HepG2 (cell line): ENCODE measurements at regions not wholly inside any gene's neighbourhood (a gene's known extent, or its start where the extent isn't known, plus 50 kb on each side); places are given as distances from the start of the nearest gene placed in this dataset.

Experiments
- ATAC-seq: fragments of 200-7000 bp; cut with Tn5 transposase; 3 replicates; pipeline ENCODE4 v1.9.1; 2020; ENCODE audit warnings: mild to moderate bottlenecking, moderate library complexity
- BruUV-seq: library from RNA; stranded (reverse); fragments of 400-500 nt; replicated peaks from 2 replicates; lab custom pipeline; 2021; lab: Mats Ljungman, UMichigan
- CTCF ChIA-PET: fragments of 300-600 bp; formaldehyde crosslinking; extraction: SDS; loops from one replicate; lab custom pipeline; 2021; ENCODE audit warnings: low total read pairs, inconsistent platforms, low intra/inter-chr PET ratio; lab: Yijun Ruan, JAX
- POLR2A ChIA-PET: fragments of 350-600 bp; sonication (Branson Sonifier 250); formaldehyde crosslinking; loops from one replicate; lab custom pipeline; 2020; ENCODE audit warnings: antibody characterized with exemption, inconsistent platforms; lab: Yijun Ruan, JAX
- DNase-seq: peaks from one replicate; pipeline ENCODE4 v3.0.0-alpha.2; 2015; ENCODE audit warnings: low spot score
- FAIRE-seq: peaks from 3 replicates; lab custom pipeline; 2011; peaks lifted over from hg19 to GRCh38; lab: Jason Lieb, UNC
- H2AFZ ChIP-seq: one replicate; pipeline ENCODE4 v1.6.1; 2011; ENCODE audit warnings: low read length, inconsistent platforms
- H3K27ac ChIP-seq: fragments of 300-600 bp; 3 replicates; pipeline ENCODE4 v1.8.0; 2011; ENCODE audit warnings: mixed run types, mild to moderate bottlenecking, mixed read lengths, low read length, inconsistent platforms; ENCODE audit not compliant: insufficient read depth; ENCODE audit errors: extremely low read length
- H3K27me3 ChIP-seq, 2 experiments: fragments of 200-600 bp in 1 of 2; 2 replicates in 1 of 2; 3 replicates in 1 of 2; pipeline versions ENCODE4 v1.6.0 to v1.8.0; 2011; ENCODE audit warnings: low read length in 2 of 2, mild to moderate bottlenecking in 2 of 2, moderate library complexity in 2 of 2, inconsistent platforms in 1 of 2; ENCODE audit not compliant: insufficient read depth in 2 of 2, control insufficient read depth in 1 of 2
- H3K36me3 ChIP-seq, 2 experiments: fragments of 200-600 bp in 1 of 2; replicated peaks in 1 of 2; 2 replicates in 1 of 2; 3 replicates in 1 of 2; pipeline versions ENCODE4 v1.5.1 to v1.8.0; 2011; ENCODE audit warnings: low read length in 2 of 2, inconsistent platforms in 1 of 2; ENCODE audit not compliant: insufficient read depth in 2 of 2, control insufficient read depth in 1 of 2
- H3K4me1 ChIP-seq: 2 replicates; pipeline ENCODE4 v1.5.1; 2012; ENCODE audit warnings: low read length, inconsistent platforms; ENCODE audit not compliant: insufficient read depth
- H3K4me2 ChIP-seq: 2 replicates; pipeline ENCODE4 v1.6.0; 2011; ENCODE audit warnings: low read depth, low read length, inconsistent platforms
- H3K4me3 ChIP-seq, 3 experiments: fragments of 200-600 bp in 1 of 3; sonication (generic), shearing (Covaris generic) in 1 of 3; replicated peaks in 1 of 3; 2 replicates each; pipeline ENCODE4 v1.5.1; 2011 to 2016; ENCODE audit warnings: low read length in 3 of 3, inconsistent platforms in 2 of 3, low read depth in 2 of 3, mild to moderate bottlenecking in 2 of 3, control low read depth in 1 of 3, mixed read lengths in 1 of 3; ENCODE audit not compliant: insufficient read depth in 1 of 3
- H3K79me2 ChIP-seq: one replicate; pipeline ENCODE4 v1.6.1; 2011; ENCODE audit warnings: low read length, inconsistent platforms; ENCODE audit not compliant: insufficient read depth
- H3K9ac ChIP-seq: 2 replicates; pipeline ENCODE4 v1.6.0; 2011; ENCODE audit warnings: mild to moderate bottlenecking, low read depth, low read length, inconsistent platforms; ENCODE audit not compliant: insufficient read depth
- H3K9me3 ChIP-seq: 2 replicates; pipeline ENCODE4 v1.5.1; 2012; ENCODE audit warnings: mild to moderate bottlenecking, low read length
- H4K20me1 ChIP-seq: 2 replicates; pipeline ENCODE4 v1.6.0; 2011; ENCODE audit warnings: inconsistent platforms, mild to moderate bottlenecking, low read length, moderate library complexity; ENCODE audit not compliant: insufficient read depth
- EHMT2 ChIP-seq: fragments of 200-600 bp; sonication (generic); IDR thresholded peaks from 2 replicates; pipeline ENCODE4 v1.7.0; 2017; ENCODE audit warnings: antibody characterized with exemption, low read depth, low read length, borderline replicate concordance
- GABPA ChIP-seq, 2 experiments: IDR thresholded peaks; 2 replicates each; pipeline ENCODE4 v1.6.1; 2011 to 2016; ENCODE audit warnings: low read depth in 2 of 2, low read length in 1 of 2, missing biosample characterization in 1 of 2, missing genetic modification characterization in 1 of 2
- HHEX ChIP-seq: IDR thresholded peaks from 2 replicates; pipeline ENCODE4 v1.6.1; 2016; ENCODE audit warnings: control low read depth
- HOXA5 ChIP-seq: sonication (generic); formaldehyde crosslinking; IDR thresholded peaks from 2 replicates; pipeline ENCODE4 v1.4.0; 2020; ENCODE audit warnings: missing genetic modification reagents
- PCBP1 ChIP-seq: fragments of 200-400 bp; formaldehyde crosslinking; IDR thresholded peaks from 2 replicates; pipeline ENCODE4 v1.6.1; 2017; ENCODE audit warnings: mild to moderate bottlenecking, low read depth, low read length, borderline replicate concordance
- RXRB ChIP-seq: IDR thresholded peaks from 2 replicates; pipeline ENCODE4 v1.6.1; 2016; ENCODE audit warnings: borderline replicate concordance, missing genetic modification reagents, missing compliant biosample characterization
- TARDBP ChIP-seq: sonication (generic); formaldehyde crosslinking; IDR thresholded peaks from 2 replicates; pipeline ENCODE4 v1.8.0; 2022; ENCODE audit warnings: mild to moderate bottlenecking, missing genetic modification reagents
- WIZ ChIP-seq: sonication (generic); formaldehyde crosslinking; IDR thresholded peaks from 2 replicates; pipeline ENCODE4 v1.5.1; 2020; ENCODE audit warnings: mild to moderate bottlenecking, missing genetic modification reagents
- ZFX ChIP-seq: sonication (generic); formaldehyde crosslinking; IDR thresholded peaks from 2 replicates; pipeline ENCODE4 v1.4.0; 2020; ENCODE audit warnings: mild to moderate bottlenecking, low read depth, missing genetic modification reagents, moderate library complexity
- ZNF138 ChIP-seq: sonication (generic); formaldehyde crosslinking; IDR thresholded peaks from 2 replicates; pipeline ENCODE4 v1.5.0; 2020; ENCODE audit warnings: mild to moderate bottlenecking, low read depth, missing genetic modification reagents
- ZNF550 ChIP-seq: sonication (generic); formaldehyde crosslinking; IDR thresholded peaks from 2 replicates; pipeline ENCODE4 v1.4.0; 2020; ENCODE audit warnings: mild to moderate bottlenecking, missing genetic modification reagents, borderline replicate concordance
- ZSCAN31 ChIP-seq: sonication (generic); formaldehyde crosslinking; IDR thresholded peaks from 2 replicates; pipeline ENCODE4 v1.5.0; 2020; ENCODE audit warnings: low read depth, mild to moderate bottlenecking, missing genetic modification reagents
- WGBS: methylation state at CpG from one replicate; pipeline ENCODE4 v1.1.6; 2017; ENCODE audit warnings: low lambda C conversion rate; 5-methylcytosine and 5-hydroxymethylcytosine counted together
- in situ Hi-C: cut with HindIII; loops from 2 replicates; pipeline ENCODE4 v1.10.0; 2017; ENCODE audit warnings: low pct_unique_long_range_greater_than_20kb; ENCODE audit not compliant: extremely low pct_ligation_motif_present
- intact Hi-C: fragments of 100-400 bp; cut with micrococcal nuclease; formaldehyde crosslinking; loops from one replicate; pipeline ENCODE4 v1.10.0; 2022; ENCODE audit not compliant: unreplicated experiment
- TF ChIP-seq, protein P1 (sequence below): IDR thresholded peaks from 2 replicates; pipeline ENCODE4 v1.6.1; 2016; ENCODE audit warnings: low read depth
- TF ChIP-seq, protein P2 (sequence below): IDR thresholded peaks from 2 replicates; pipeline ENCODE4 v1.6.1; 2012; ENCODE audit warnings: low read length, improper control_type of control experiment
- TF ChIP-seq, protein P3 (sequence below): sonication (generic); formaldehyde crosslinking; IDR thresholded peaks from 2 replicates; pipeline ENCODE4 v1.4.0; 2020; ENCODE audit warnings: missing genetic modification reagents
- TF ChIP-seq, protein P4 (sequence below): IDR thresholded peaks from 2 replicates; pipeline ENCODE4 v1.6.1; 2016; ENCODE audit warnings: low read depth, borderline replicate concordance

DNA sequence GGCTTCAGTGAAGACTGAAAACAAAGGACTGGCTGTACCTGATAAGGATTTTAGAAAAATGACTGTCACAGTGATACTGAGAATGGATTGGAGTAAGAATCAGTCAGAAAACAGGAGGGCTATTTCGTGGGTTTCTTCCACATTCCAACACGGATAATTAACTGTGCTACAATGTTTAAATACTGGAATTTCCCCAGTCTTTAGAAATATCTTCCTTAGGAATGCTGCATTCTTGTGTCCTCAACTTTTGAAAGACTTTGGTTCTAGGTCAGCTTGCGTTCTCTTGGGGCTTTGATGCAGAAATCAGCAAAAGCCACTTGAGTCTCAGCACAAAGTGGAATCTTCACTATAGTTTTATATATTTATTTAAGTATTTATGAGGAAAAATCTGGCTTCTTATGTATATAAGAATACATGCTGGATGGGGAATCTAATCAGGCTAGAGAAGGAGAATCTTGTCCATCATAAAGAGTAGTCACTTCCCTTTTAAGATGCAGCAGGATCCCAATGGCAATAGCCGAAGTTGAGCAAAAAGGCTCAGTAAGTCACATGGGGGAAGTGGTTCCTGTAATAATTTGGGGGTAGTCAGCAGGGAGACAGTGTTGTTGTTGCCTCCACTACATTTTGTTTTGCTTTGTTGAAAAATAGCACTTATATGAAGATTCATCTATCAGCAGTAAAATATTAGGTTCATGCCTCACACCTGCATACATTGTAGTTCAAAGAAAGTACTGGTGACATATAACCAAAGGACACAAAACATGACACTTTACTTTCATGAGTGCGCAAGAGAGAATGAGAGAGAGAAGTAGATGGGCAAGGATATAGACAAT is 86.0 kb downstream of the CH25H start:
- Histone ChIP-seq H3K79me2 (no peaks in the 10 kb centered on the region), H3K4me3 (no peak overlapping the region), H3K4me2 (no peak overlapping the region), H3K36me3 (no peaks in the 10 kb centered on the region), H3K4me1 (no peaks in the 10 kb centered on the region), H3K9ac (no peak overlapping the region), H2AFZ (no peak overlapping the region), H3K9me3 (no peaks in the 10 kb centered on the region), H3K27ac (no peak overlapping the region), H3K27me3 (peaks cover 0 to 3% of the 10 kb centered on the region in 2 experiments; a peak in 1 of 5 replicates), H4K20me1 (no peaks in the 10 kb centered on the region)
- DNase-seq = no peak
- FAIRE-seq = no peak
- in situ Hi-C loops = no loop called here
- ATAC-seq = no peak
- ChIA-PET CTCF (no interaction called here), POLR2A (no interaction called here)
- 2% methylated on average over 5 of the region's 5 CpGs for WGBS
- intact Hi-C loops = no loop called here
- no TSS peak for BruUV-seq
- TF ChIP-seq ZFX (no peak), HHEX (CRISPR knock-in tag) (no peak), TARDBP (no peak), GABPA (IDR thresholded peaks at IDR 0.05; ENCODE audit: low read depth, low read length) (no peak), GABPA (CRISPR knock-in tag; IDR thresholded peaks at IDR 0.05; ENCODE audit: low read depth) (no peak), ZSCAN31 (CRISPR knock-in tag) (no peak), ZNF550 (CRISPR knock-in tag) (no peak), WIZ (CRISPR knock-in tag) (no peak), RXRB (CRISPR knock-in tag) (no peak), ZNF138 (CRISPR knock-in tag) (no peak), HOXA5 (CRISPR knock-in tag) (no peak), PCBP1 (no peak), EHMT2 (no peak)
- TF ChIP-seq, protein P1, sequence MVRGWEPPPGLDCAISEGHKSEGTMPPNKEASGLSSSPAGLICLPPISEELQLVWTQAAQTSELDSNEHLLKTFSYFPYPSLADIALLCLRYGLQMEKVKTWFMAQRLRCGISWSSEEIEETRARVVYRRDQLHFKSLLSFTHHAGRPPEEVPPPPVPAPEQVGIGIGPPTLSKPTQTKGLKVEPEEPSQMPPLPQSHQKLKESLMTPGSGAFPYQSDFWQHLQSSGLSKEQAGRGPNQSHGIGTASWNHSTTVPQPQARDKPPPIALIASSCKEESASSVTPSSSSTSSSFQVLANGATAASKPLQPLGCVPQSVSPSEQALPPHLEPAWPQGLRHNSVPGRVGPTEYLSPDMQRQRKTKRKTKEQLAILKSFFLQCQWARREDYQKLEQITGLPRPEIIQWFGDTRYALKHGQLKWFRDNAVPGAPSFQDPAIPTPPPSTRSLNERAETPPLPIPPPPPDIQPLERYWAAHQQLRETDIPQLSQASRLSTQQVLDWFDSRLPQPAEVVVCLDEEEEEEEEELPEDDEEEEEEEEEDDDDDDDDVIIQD (CRISPR knock-in tag) = no peak
- TF ChIP-seq, protein P2, sequence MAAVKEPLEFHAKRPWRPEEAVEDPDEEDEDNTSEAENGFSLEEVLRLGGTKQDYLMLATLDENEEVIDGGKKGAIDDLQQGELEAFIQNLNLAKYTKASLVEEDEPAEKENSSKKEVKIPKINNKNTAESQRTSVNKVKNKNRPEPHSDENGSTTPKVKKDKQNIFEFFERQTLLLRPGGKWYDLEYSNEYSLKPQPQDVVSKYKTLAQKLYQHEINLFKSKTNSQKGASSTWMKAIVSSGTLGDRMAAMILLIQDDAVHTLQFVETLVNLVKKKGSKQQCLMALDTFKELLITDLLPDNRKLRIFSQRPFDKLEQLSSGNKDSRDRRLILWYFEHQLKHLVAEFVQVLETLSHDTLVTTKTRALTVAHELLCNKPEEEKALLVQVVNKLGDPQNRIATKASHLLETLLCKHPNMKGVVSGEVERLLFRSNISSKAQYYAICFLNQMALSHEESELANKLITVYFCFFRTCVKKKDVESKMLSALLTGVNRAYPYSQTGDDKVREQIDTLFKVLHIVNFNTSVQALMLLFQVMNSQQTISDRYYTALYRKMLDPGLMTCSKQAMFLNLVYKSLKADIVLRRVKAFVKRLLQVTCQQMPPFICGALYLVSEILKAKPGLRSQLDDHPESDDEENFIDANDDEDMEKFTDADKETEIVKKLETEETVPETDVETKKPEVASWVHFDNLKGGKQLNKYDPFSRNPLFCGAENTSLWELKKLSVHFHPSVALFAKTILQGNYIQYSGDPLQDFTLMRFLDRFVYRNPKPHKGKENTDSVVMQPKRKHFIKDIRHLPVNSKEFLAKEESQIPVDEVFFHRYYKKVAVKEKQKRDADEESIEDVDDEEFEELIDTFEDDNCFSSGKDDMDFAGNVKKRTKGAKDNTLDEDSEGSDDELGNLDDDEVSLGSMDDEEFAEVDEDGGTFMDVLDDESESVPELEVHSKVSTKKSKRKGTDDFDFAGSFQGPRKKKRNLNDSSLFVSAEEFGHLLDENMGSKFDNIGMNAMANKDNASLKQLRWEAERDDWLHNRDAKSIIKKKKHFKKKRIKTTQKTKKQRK = no peak
- TF ChIP-seq, protein P3, sequence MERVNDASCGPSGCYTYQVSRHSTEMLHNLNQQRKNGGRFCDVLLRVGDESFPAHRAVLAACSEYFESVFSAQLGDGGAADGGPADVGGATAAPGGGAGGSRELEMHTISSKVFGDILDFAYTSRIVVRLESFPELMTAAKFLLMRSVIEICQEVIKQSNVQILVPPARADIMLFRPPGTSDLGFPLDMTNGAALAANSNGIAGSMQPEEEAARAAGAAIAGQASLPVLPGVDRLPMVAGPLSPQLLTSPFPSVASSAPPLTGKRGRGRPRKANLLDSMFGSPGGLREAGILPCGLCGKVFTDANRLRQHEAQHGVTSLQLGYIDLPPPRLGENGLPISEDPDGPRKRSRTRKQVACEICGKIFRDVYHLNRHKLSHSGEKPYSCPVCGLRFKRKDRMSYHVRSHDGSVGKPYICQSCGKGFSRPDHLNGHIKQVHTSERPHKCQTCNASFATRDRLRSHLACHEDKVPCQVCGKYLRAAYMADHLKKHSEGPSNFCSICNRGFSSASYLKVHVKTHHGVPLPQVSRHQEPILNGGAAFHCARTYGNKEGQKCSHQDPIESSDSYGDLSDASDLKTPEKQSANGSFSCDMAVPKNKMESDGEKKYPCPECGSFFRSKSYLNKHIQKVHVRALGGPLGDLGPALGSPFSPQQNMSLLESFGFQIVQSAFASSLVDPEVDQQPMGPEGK (CRISPR knock-in tag) = no peak
- TF ChIP-seq, protein P4, sequence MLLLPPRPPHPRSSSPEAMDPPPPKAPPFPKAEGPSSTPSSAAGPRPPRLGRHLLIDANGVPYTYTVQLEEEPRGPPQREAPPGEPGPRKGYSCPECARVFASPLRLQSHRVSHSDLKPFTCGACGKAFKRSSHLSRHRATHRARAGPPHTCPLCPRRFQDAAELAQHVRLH (CRISPR knock-in tag) = no peak
